Hepatocyte (in vitro differentiated cells): ENCODE measurements at regions not wholly inside any gene's neighbourhood (a gene's known extent, or its start where the extent isn't known, plus 50 kb on each side); places are given as distances from the start of the nearest gene placed in this dataset.
"Not testable (repeated sequence)": the region's sequence is repeated elsewhere in the genome, so short reads cannot be mapped to it uniquely, and the experiment has no call there.

Experiments
- DNase-seq: peaks from one replicate; pipeline ENCODE4 v3.0.0-alpha.2; 2016; ENCODE audit warnings: low spot score
- H2AFZ ChIP-seq: fragments of 200-600 bp; sonication (generic); 2 replicates; pipeline ENCODE4 v1.6.0; 2016; ENCODE audit warnings: antibody characterized with exemption, mild to moderate bottlenecking
- H3K27ac ChIP-seq: fragments of 200-600 bp; sonication (generic); 2 replicates; pipeline ENCODE4 v1.5.1; 2016; ENCODE audit warnings: mild to moderate bottlenecking
- H3K27me3 ChIP-seq: fragments of 200-600 bp; sonication (generic); 2 replicates; pipeline ENCODE4 v1.6.1; 2016
- H3K36me3 ChIP-seq: fragments of 200-600 bp; sonication (generic); replicated peaks from 2 replicates; pipeline ENCODE4 v1.5.1; 2016; ENCODE audit warnings: low read depth; ENCODE audit not compliant: insufficient read depth
- H3K4me1 ChIP-seq: fragments of 200-600 bp; sonication (generic); 2 replicates; pipeline ENCODE4 v1.5.1; 2016; ENCODE audit warnings: mild to moderate bottlenecking, moderate library complexity; ENCODE audit not compliant: insufficient read depth
- H3K4me2 ChIP-seq: fragments of 200-600 bp; sonication (generic); 2 replicates; pipeline ENCODE4 v1.6.0; 2016
- H3K4me3 ChIP-seq: fragments of 200-600 bp; sonication (generic); 2 replicates; pipeline ENCODE4 v1.5.1; 2016; ENCODE audit warnings: mild to moderate bottlenecking
- H3K79me2 ChIP-seq: fragments of 200-600 bp; sonication (generic); 2 replicates; pipeline ENCODE4 v1.6.0; 2017; ENCODE audit warnings: mild to moderate bottlenecking
- H3K9me2 ChIP-seq: fragments of 200-600 bp; sonication (generic); replicated peaks from 2 replicates; pipeline ENCODE4 v1.6.0; 2017; ENCODE audit warnings: mild to moderate bottlenecking; ENCODE audit not compliant: insufficient read depth
- H3K9me3 ChIP-seq: fragments of 200-600 bp; sonication (generic); 2 replicates; pipeline ENCODE4 v1.5.1; 2016; ENCODE audit warnings: low read depth, mild to moderate bottlenecking
- H4K20me1 ChIP-seq: fragments of 200-600 bp; sonication (generic); 2 replicates; pipeline ENCODE4 v1.6.0; 2016; ENCODE audit warnings: mild to moderate bottlenecking; ENCODE audit not compliant: insufficient read depth, poor library complexity, severe bottlenecking
- EZH2 ChIP-seq: fragments of 200-600 bp; sonication (generic); IDR thresholded peaks from 2 replicates; pipeline ENCODE4 v1.6.1; 2016; ENCODE audit warnings: antibody characterized with exemption, mild to moderate bottlenecking, borderline replicate concordance
- EZH2phosphoT487 ChIP-seq: fragments of 200-600 bp; sonication (generic); IDR thresholded peaks from one replicate; pipeline ENCODE4 v1.6.1; 2018; ENCODE audit warnings: antibody characterized with exemption, mild to moderate bottlenecking, low read depth, moderate library complexity; ENCODE audit not compliant: unreplicated experiment, severe bottlenecking
- whole genome bisulfite sequencing: methylation state at CpG from one replicate; pipeline ENCODE4 v1.1.6; 2016; ENCODE audit warnings: low lambda C conversion rate; ENCODE audit errors: missing lambda C conversion rate; 5-methylcytosine and 5-hydroxymethylcytosine counted together
- TF ChIP-seq, protein P1 (sequence below): fragments of 200-600 bp; sonication (generic); IDR thresholded peaks from 2 replicates; pipeline ENCODE4 v1.5.1; 2016; ENCODE audit warnings: antibody characterized with exemption, mild to moderate bottlenecking; ENCODE audit not compliant: poor library complexity

DNA sequence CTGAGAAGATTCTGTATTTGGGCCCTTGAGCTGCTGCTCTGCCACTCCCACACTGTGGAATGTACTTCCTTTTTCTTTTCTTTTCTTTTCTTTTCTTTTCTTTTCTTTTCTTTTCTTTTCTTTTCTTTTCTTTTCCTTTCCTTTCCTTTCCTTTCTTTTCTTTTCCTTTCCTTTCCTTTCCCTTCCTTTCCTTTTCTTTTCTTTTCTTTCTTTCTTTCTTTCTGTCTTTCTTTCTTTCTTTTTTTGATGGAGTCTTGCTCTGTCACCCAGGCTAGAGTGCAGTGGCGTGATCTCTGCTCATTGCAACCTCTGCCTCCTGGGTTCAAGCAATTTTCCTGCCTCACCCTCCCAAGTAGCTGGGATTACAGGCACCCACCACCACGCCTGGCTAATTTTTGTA is 89.8 kb downstream of the DNAAF6 start:
- not testable (repeated sequence) for H3K27ac ChIP-seq, H3K9me3 ChIP-seq, H3K79me2 ChIP-seq, H3K4me1 ChIP-seq, H2AFZ ChIP-seq, H3K4me3 ChIP-seq, H3K9me2 ChIP-seq, H3K36me3 ChIP-seq, H4K20me1 ChIP-seq, H3K4me2 ChIP-seq, DNase-seq, H3K27me3 ChIP-seq
- 70% methylated on average over 2 of the region's 2 CpGs for WGBS

DNA sequence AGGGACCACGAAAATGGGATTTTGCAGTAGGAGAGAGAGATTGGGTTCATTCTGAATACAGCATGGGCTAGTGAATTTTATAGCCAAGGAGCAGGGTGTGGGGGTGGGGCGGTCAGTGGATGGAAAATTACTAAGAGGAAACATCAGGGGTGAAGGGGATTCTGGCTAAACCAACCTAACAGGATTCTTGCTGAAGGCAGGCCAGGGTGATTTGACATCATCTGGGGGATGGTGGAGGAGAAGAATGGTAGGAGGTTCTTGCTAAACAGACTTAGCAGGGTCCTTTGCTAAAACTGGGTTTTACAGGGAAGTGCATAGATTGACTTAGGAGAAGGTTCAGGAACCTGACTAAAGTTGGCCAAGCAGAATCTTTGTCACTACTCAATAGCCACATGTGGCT is 91.9 kb downstream of the DNAAF6 start:
- no peak for DNase-seq
- H3K4me2 ChIP-seq = no peak overlapping the region
- H3K4me3 ChIP-seq = no peak overlapping the region
- no peaks in the 10 kb centered on the region for H3K79me2 ChIP-seq
- no peaks in the 10 kb centered on the region for H3K4me1 ChIP-seq
- H3K27me3 ChIP-seq = no peaks in the 10 kb centered on the region
- no peaks in the 10 kb centered on the region for H3K9me2 ChIP-seq
- WGBS = 42% methylated on average over 2 of the region's 2 CpGs
- no peaks in the 10 kb centered on the region for H3K36me3 ChIP-seq
- H3K9me3 ChIP-seq = no peaks in the 10 kb centered on the region
- no peak overlapping the region for H3K27ac ChIP-seq
- no peaks in the 10 kb centered on the region for H4K20me1 ChIP-seq
- TF ChIP-seq, protein P1, sequence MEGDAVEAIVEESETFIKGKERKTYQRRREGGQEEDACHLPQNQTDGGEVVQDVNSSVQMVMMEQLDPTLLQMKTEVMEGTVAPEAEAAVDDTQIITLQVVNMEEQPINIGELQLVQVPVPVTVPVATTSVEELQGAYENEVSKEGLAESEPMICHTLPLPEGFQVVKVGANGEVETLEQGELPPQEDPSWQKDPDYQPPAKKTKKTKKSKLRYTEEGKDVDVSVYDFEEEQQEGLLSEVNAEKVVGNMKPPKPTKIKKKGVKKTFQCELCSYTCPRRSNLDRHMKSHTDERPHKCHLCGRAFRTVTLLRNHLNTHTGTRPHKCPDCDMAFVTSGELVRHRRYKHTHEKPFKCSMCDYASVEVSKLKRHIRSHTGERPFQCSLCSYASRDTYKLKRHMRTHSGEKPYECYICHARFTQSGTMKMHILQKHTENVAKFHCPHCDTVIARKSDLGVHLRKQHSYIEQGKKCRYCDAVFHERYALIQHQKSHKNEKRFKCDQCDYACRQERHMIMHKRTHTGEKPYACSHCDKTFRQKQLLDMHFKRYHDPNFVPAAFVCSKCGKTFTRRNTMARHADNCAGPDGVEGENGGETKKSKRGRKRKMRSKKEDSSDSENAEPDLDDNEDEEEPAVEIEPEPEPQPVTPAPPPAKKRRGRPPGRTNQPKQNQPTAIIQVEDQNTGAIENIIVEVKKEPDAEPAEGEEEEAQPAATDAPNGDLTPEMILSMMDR = no peak
- TF ChIP-seq EZH2phosphoT487 = no peak
- TF ChIP-seq EZH2 = no peak
- no peak overlapping the region for H2AFZ ChIP-seq

DNA sequence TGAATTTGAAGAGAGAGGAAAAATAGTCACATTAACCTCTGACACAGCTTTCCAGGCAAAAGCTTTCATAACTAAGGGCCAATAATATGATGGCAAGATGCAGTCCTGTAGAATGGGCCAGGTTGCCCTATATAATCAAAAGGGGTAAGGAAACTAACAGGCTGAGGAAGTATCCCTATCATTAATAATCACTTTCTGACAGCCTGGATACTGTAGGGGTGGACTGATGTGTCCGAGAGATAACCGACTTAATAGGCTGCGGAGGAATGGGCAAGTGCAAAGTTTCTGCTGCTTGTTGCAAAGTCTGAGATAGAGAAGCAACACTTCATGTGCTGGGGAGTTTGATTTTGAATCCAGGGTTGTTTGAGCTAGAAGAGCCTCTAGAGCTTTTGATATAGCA is 94.8 kb downstream of the DNAAF6 start:
- Histone ChIP-seq H3K9me2 (no peaks in the 10 kb centered on the region), H3K36me3 (no peaks in the 10 kb centered on the region), H3K27me3 (no peaks in the 10 kb centered on the region), H3K27ac (no peak overlapping the region), H3K4me3 (no peak overlapping the region), H3K4me1 (no peaks in the 10 kb centered on the region), H2AFZ (no peak overlapping the region), H4K20me1 (no peaks in the 10 kb centered on the region), H3K9me3 (no peaks in the 10 kb centered on the region), H3K79me2 (no peaks in the 10 kb centered on the region), H3K4me2 (no peak overlapping the region)
- TF ChIP-seq, protein P1 = no peak
- TF ChIP-seq EZH2phosphoT487 (no peak), EZH2 (no peak)
- 73% methylated on average over 3 of the region's 3 CpGs for WGBS
- DNase-seq = no peak

DNA sequence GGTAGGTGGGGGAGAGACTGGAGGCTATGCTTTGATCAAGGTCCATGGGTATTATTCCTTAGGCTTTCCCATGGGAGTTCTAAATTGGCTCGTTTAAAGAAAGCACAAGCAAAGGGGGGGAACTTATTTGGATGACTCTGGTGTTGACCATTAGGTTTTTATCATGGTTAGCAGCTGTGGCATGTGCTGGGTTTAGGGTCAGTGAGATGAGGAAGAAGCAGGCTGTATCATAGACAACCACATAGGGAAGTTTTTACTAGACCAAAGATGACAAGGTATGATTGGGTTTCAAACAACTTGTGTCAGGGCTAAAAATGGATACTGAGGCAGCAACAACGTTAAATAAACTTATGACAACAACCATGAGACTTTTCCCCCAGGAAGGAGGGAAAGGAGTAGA is 97.7 kb downstream of the DNAAF6 start:
- Histone ChIP-seq H3K27me3 (no peaks in the 10 kb centered on the region), H3K4me1 (no peaks in the 10 kb centered on the region), H2AFZ (no peak overlapping the region), H3K9me3 (no peaks in the 10 kb centered on the region), H3K9me2 (no peaks in the 10 kb centered on the region), H3K4me3 (no peak overlapping the region), H3K36me3 (no peaks in the 10 kb centered on the region), H3K4me2 (no peak overlapping the region), H4K20me1 (no peaks in the 10 kb centered on the region), H3K79me2 (no peaks in the 10 kb centered on the region), H3K27ac (no peak overlapping the region)
- WGBS = 53% methylated on average over 2 of the region's 2 CpGs
- no peak for DNase-seq
- TF ChIP-seq EZH2 (no peak), EZH2phosphoT487 (no peak)
- TF ChIP-seq, protein P1 = no peak
